Adrenal gland (tissue), 9 donors: ENCODE measurements at regions not wholly inside any gene's neighbourhood (a gene's known extent, or its start where the extent isn't known, plus 50 kb on each side); places are given as distances from the start of the nearest gene placed in this dataset.

Source experiments
- DNase-seq, 7 donors: peaks; one replicate each; pipeline ENCODE4 v3.0.0-alpha.2; 2019 to 2020
- H3K27ac ChIP-seq, 5 donors: fragments of 200-600 bp; sonication (generic) in 4 of 5; 1 replicate in 3 of 5; 2 replicates in 2 of 5; pipeline versions ENCODE4 v1.5.1 to v1.8.0; 2016 to 2020; ENCODE audit warnings: mild to moderate bottlenecking in 1 of 5
- H3K27me3 ChIP-seq: fragments of 200-600 bp; 2 replicates; pipeline ENCODE4 v1.8.0; 2021
- H3K36me3 ChIP-seq, 2 donors: fragments of 200-600 bp; replicated peaks in 1 of 2; 1 replicate in 1 of 2; 2 replicates in 1 of 2; pipeline versions ENCODE4 v1.5.1 to v1.8.0; 2018 to 2022
- H3K4me1 ChIP-seq, 2 donors: fragments of 200-600 bp; replicated peaks in 1 of 2; 1 replicate in 1 of 2; 2 replicates in 1 of 2; pipeline versions ENCODE4 v1.5.1 to v1.8.0; 2018 to 2021
- H3K4me3 ChIP-seq, 4 donors: fragments of 200-600 bp; sonication (generic) in 3 of 4; one replicate each; pipeline ENCODE4 v1.5.1; 2016 to 2018
- H3K9me3 ChIP-seq, 3 donors: fragments of 200-600 bp; sonication (generic) in 1 of 3; replicated peaks in 1 of 3; 1 replicate in 2 of 3; 2 replicates in 1 of 3; pipeline versions ENCODE4 v1.5.1 to v1.8.0; 2016 to 2021
- CTCF ChIP-seq, 6 experiments: fragments of 450-650 bp in 4 of 6; fragments of 200-600 bp in 2 of 6; sonication (generic) in 1 of 6; IDR thresholded peaks; 1 replicate in 5 of 6; 2 replicates in 1 of 6; pipeline versions ENCODE4 v1.5.1 to v1.8.0; 2016 to 2021; ENCODE audit warnings: antibody characterized with exemption in 6 of 6, mild to moderate bottlenecking in 2 of 6, moderate library complexity in 1 of 6
- POLR2A ChIP-seq, 2 donors: fragments of 450-650 bp; IDR thresholded peaks; one replicate each; pipeline ENCODE4 v1.6.1; 2017; ENCODE audit warnings: antibody characterized with exemption in 2 of 2, mild to moderate bottlenecking in 2 of 2, moderate library complexity in 1 of 2
- WGBS, 4 donors: extraction: QIAGEN DNeasy Blood & Tissue Kit in 2 of 4; methylation state at CpG; one replicate each; pipeline versions ENCODE4 v1.1.5 to v1.1.7; 2013 to 2017; 5-methylcytosine and 5-hydroxymethylcytosine counted together
- intact Hi-C, 2 donors: fragments of 100-400 bp; cut with DNase I; formaldehyde crosslinking; loops; one replicate each; pipeline versions ENCODE4 v1.14.1 to v1.15.0; 2022 to 2023
- donor health status: healthy with polysubstance abuse.
- donor health status: Bipolar disorder and iron deficiency.
- donor health status: DM: yes; HTN: yes; CAD: no.
- donor health status: DM: no; HTN: no; CAD: no.
- donor health status: DM: no; HTN: no; CAD: no.

GRCh38 chr12:74836567-74836966 is 298.9 kb downstream of the ATXN7L3B start:
- intact Hi-C loops: no loop called here
- no peaks in the 10 kb centered on the region for H3K27me3 ChIP-seq
- TF ChIP-seq POLR2A (IDR thresholded peaks at IDR 0.05): no peak
- TF ChIP-seq CTCF (IDR thresholded peaks at IDR 0.05): no peak
- no peaks in the 10 kb centered on the region for H3K36me3 ChIP-seq
- H3K4me3 ChIP-seq: no peak overlapping the region
- no peaks in the 10 kb centered on the region for H3K4me1 ChIP-seq
- 25 to 83% (median 48%) methylated on average over 2 of the region's 2 CpGs for WGBS, 4 donors
- H3K9me3 ChIP-seq: no peaks in the 10 kb centered on the region
- H3K27ac ChIP-seq: no peak overlapping the region
- DNase-seq: no peak

GRCh38 chr12:74846116-74846515 is 308.5 kb downstream of the ATXN7L3B start:
- intact Hi-C loops: no loop called here
- no peak overlapping the region for H3K4me3 ChIP-seq

GRCh38 chr12:74847169-74847568 is 309.5 kb downstream of the ATXN7L3B start:
- DNase-seq: no peak
- TF ChIP-seq POLR2A (IDR thresholded peaks at IDR 0.05): no peak
- TF ChIP-seq CTCF (IDR thresholded peaks at IDR 0.05): no peak
- WGBS, 4 donors: 74 to 80% (median 77%) methylated on average over 5 of the region's 5 CpGs
- Histone ChIP-seq H3K4me1 (no peaks in the 10 kb centered on the region), H3K36me3 (no peaks in the 10 kb centered on the region), H3K27ac (no peak overlapping the region), H3K4me3 (no peak overlapping the region), H3K27me3 (no peaks in the 10 kb centered on the region), H3K9me3 (no peaks in the 10 kb centered on the region)
- intact Hi-C loops: no loop called here

More at GRCh38 chr12:74846116-74846515, 308.5 kb downstream of the ATXN7L3B start:
- Histone ChIP-seq H3K4me1 (no peaks in the 10 kb centered on the region), H3K27ac (no peak overlapping the region), H3K9me3 (no peaks in the 10 kb centered on the region), H3K27me3 (no peaks in the 10 kb centered on the region), H3K36me3 (no peaks in the 10 kb centered on the region)
- TF ChIP-seq CTCF (IDR thresholded peaks at IDR 0.05) (no peak), POLR2A (IDR thresholded peaks at IDR 0.05) (no peak)
- WGBS, 4 donors: 61 to 71% (median 65%) methylated on average over 2 of the region's 2 CpGs
- DNase-seq: no peak

GRCh38 chr12:74848006-74848405 is 310.4 kb downstream of the ATXN7L3B start:
- H3K4me3 ChIP-seq: no peak overlapping the region
- no peaks in the 10 kb centered on the region for H3K4me1 ChIP-seq
- intact Hi-C loops: no loop called here
- no peak for TF ChIP-seq CTCF (IDR thresholded peaks at IDR 0.05)
- TF ChIP-seq POLR2A (IDR thresholded peaks at IDR 0.05): no peak
- no peaks in the 10 kb centered on the region for H3K27me3 ChIP-seq
- DNase-seq: no peak
- no peaks in the 10 kb centered on the region for H3K9me3 ChIP-seq
- H3K27ac ChIP-seq: no peak overlapping the region
- H3K36me3 ChIP-seq: no peaks in the 10 kb centered on the region
- 64 to 72% (median 69%) methylated on average over 2 of the region's 2 CpGs for WGBS, 4 donors
